Skeletal muscle satellite cell (primary cell): ENCODE measurements at regions not wholly inside any gene's neighbourhood (a gene's known extent, or its start where the extent isn't known, plus 50 kb on each side); places are given as distances from the start of the nearest gene placed in this dataset.

Source experiments
- H3K27me3 ChIP-seq: 2 replicates; pipeline ENCODE4 v1.7.0; 2013; ENCODE audit warnings: low read length; ENCODE audit not compliant: control insufficient read depth, insufficient read depth
- H3K36me3 ChIP-seq: 2 replicates; pipeline ENCODE4 v1.7.0; 2013; ENCODE audit warnings: mild to moderate bottlenecking, control low read depth, low read length; ENCODE audit not compliant: insufficient read depth
- H3K4me1 ChIP-seq: 2 replicates; pipeline ENCODE4 v1.7.0; 2013; ENCODE audit warnings: low read length; ENCODE audit not compliant: control insufficient read depth, insufficient read depth
- H3K4me2 ChIP-seq: 2 replicates; pipeline ENCODE4 v1.7.0; 2013; ENCODE audit warnings: mild to moderate bottlenecking, low read length
- H3K4me3 ChIP-seq: 2 replicates; pipeline ENCODE4 v1.7.0; 2013; ENCODE audit warnings: low read length
- H3K9ac ChIP-seq: 2 replicates; pipeline ENCODE4 v1.7.0; 2013; ENCODE audit warnings: mild to moderate bottlenecking, low read depth, low read length, moderate library complexity
- H3K9me3 ChIP-seq: replicated peaks from 2 replicates; pipeline ENCODE4 v1.7.0; 2013; ENCODE audit warnings: mild to moderate bottlenecking, control low read depth, low read length

GRCh38 chr22:47433627-47434026, 671.2 kb downstream of the TBC1D22A start:
- H3K4me2 ChIP-seq, result no peak overlapping the region
- no peak overlapping the region for H3K9ac ChIP-seq
- H3K9me3 ChIP-seq, result no peaks in the 10 kb centered on the region
- H3K4me3 ChIP-seq, result no peak overlapping the region
- H3K4me1 ChIP-seq, result no peaks in the 10 kb centered on the region
- H3K27me3 ChIP-seq, result no peaks in the 10 kb centered on the region
- no peaks in the 10 kb centered on the region for H3K36me3 ChIP-seq

GRCh38 chr22:47432683-47433082, 670.2 kb downstream of the TBC1D22A start:
- no peaks in the 10 kb centered on the region for H3K4me1 ChIP-seq
- no peaks in the 10 kb centered on the region for H3K9me3 ChIP-seq
- no peak overlapping the region for H3K4me3 ChIP-seq
- H3K4me2 ChIP-seq, result no peak overlapping the region
- H3K27me3 ChIP-seq, result no peaks in the 10 kb centered on the region
- H3K9ac ChIP-seq, result no peak overlapping the region
- H3K36me3 ChIP-seq, result no peaks in the 10 kb centered on the region

DNA sequence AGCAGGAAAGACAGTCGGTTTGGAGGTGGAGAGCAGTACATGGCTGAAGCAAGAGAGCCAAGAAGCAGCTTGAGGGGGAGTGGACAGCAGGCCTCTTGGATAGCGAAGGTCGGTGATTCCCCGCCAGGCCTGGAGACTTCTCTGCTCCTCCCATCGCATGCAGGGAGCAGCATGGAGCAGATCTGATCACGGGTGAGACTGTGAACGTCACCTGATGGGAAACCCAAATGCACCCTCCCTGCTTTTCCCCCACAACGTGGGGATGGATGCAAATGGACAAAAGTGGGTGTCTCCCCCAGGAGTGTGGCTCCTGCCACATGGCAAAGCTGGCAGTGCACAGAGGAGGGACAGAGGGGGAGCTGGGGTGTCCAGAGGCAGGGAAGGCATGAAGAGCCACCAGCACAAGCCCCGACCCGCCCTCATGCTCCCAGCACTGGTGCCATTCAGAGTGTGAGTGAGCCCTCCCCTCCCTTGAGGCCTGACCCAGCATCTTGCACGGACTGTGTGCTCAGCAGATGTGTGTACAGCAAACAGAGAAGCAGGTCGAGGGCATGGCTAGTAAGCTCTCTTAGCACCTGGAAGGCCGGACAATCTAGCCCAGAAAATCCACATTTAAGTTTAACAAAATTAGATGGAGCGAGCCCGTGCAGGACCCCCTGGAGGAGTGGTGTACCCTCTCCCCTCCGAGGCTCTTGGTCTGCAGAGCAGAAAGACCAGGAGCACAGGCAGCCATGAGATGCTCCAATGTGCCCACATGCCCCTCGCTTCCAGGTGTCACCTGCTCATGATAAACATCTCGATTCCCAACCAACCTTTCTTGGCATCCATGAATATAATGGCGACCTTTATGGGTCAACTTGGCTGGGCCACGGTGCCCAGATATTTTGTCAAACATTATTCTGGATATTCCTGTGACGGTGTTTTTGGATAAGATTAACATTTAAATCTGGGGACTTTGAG, 661.7 kb downstream of the TBC1D22A start:
- H3K4me3 ChIP-seq, result no peak overlapping the region
- H3K9me3 ChIP-seq, result no peaks in the 10 kb centered on the region
- H3K4me2 ChIP-seq, result no peak overlapping the region
- H3K9ac ChIP-seq, result no peak overlapping the region
- H3K27me3 ChIP-seq, result no peaks in the 10 kb centered on the region
- no peaks in the 10 kb centered on the region for H3K4me1 ChIP-seq
- no peaks in the 10 kb centered on the region for H3K36me3 ChIP-seq

GRCh38 chr22:47423266-47423665, 660.8 kb downstream of the TBC1D22A start:
- H3K9me3 ChIP-seq, result no peaks in the 10 kb centered on the region
- H3K36me3 ChIP-seq, result no peaks in the 10 kb centered on the region
- no peak overlapping the region for H3K9ac ChIP-seq
- H3K4me1 ChIP-seq, result no peaks in the 10 kb centered on the region
- H3K4me3 ChIP-seq, result no peak overlapping the region
- H3K27me3 ChIP-seq, result no peaks in the 10 kb centered on the region
- no peak overlapping the region for H3K4me2 ChIP-seq

DNA sequence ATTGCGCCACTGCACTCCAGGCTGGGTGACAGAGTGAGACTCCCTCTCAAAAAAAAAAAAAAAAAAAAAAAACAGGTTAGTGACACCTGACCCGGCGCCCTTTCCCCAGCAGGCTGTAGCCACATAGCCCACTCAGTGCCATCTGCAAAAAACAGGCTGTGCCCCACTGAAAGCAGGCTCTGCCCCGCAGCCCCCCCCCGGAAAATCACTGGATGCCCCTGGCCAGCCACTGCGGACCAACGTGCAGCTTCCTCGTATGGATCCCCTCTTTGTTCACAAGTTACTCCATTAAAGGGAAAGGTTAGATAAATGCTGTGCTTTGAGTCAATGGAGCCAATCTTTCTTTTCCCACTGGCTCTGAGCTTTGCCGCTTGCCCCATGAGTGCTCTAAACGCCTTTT, 660.3 kb downstream of the TBC1D22A start:
- Histone ChIP-seq H3K4me3 (no peak overlapping the region), H3K36me3 (no peaks in the 10 kb centered on the region), H3K9ac (no peak overlapping the region), H3K4me2 (no peak overlapping the region), H3K4me1 (no peaks in the 10 kb centered on the region), H3K27me3 (no peaks in the 10 kb centered on the region), H3K9me3 (no peaks in the 10 kb centered on the region)

GRCh38 chr22:47421846-47422245, 659.4 kb downstream of the TBC1D22A start:
- H3K4me3 ChIP-seq, result no peak overlapping the region
- H3K4me1 ChIP-seq, result no peaks in the 10 kb centered on the region
- H3K36me3 ChIP-seq, result no peaks in the 10 kb centered on the region
- H3K27me3 ChIP-seq, result no peaks in the 10 kb centered on the region
- H3K4me2 ChIP-seq, result no peak overlapping the region
- H3K9ac ChIP-seq, result no peak overlapping the region
- no peaks in the 10 kb centered on the region for H3K9me3 ChIP-seq

DNA sequence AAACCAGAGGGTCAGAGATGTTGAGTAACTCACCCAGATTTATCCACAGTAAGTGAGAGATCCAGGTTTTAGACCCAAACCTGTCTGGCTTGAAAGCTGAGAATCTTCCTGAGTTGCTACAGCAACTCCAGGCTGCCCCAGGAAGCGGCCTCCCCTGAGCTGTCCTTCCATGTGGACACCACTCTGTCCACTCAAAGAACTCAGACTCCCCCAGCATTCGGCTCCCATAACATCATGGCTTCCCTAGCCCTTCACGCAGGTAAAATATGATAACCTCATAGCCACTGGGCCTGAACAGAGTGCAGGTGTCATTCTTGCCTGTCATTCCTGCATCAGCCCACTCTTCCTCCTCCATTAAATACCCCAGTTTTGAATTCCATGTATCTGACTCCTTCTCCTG, 657.8 kb downstream of the TBC1D22A start:
- no peaks in the 10 kb centered on the region for H3K27me3 ChIP-seq
- H3K4me2 ChIP-seq, result no peak overlapping the region
- H3K4me3 ChIP-seq, result no peak overlapping the region
- H3K9ac ChIP-seq, result no peak overlapping the region
- no peaks in the 10 kb centered on the region for H3K36me3 ChIP-seq
- no peaks in the 10 kb centered on the region for H3K9me3 ChIP-seq
- H3K4me1 ChIP-seq, result no peaks in the 10 kb centered on the region

DNA sequence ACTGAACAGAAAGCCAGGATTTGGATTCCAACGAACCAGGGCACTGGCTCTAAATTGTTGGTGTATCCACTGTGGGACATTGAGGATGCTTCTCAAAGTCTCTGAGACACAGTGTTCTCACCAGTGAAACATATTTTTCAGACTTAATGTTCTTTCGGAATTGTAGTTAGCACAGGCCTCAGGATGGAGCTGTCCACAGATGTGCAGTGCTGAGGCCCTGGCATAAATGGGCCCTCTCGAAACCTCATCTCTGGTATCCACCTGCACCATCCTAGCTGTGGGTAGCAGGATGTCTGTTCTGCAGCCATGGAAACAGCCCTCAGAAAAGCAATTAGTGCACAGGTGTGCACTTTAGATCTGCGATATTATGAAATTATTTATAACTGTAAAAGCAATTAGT, 656.8 kb downstream of the TBC1D22A start:
- no peak overlapping the region for H3K9ac ChIP-seq
- no peaks in the 10 kb centered on the region for H3K27me3 ChIP-seq
- H3K4me2 ChIP-seq, result no peak overlapping the region
- no peaks in the 10 kb centered on the region for H3K9me3 ChIP-seq
- no peaks in the 10 kb centered on the region for H3K36me3 ChIP-seq
- H3K4me1 ChIP-seq, result no peaks in the 10 kb centered on the region
- no peak overlapping the region for H3K4me3 ChIP-seq

GRCh38 chr22:47417699-47418098, 655.2 kb downstream of the TBC1D22A start:
- H3K27me3 ChIP-seq, result no peaks in the 10 kb centered on the region
- no peaks in the 10 kb centered on the region for H3K9me3 ChIP-seq
- H3K4me3 ChIP-seq, result no peak overlapping the region
- H3K4me2 ChIP-seq, result no peak overlapping the region
- no peaks in the 10 kb centered on the region for H3K36me3 ChIP-seq
- no peak overlapping the region for H3K9ac ChIP-seq
- no peaks in the 10 kb centered on the region for H3K4me1 ChIP-seq

DNA sequence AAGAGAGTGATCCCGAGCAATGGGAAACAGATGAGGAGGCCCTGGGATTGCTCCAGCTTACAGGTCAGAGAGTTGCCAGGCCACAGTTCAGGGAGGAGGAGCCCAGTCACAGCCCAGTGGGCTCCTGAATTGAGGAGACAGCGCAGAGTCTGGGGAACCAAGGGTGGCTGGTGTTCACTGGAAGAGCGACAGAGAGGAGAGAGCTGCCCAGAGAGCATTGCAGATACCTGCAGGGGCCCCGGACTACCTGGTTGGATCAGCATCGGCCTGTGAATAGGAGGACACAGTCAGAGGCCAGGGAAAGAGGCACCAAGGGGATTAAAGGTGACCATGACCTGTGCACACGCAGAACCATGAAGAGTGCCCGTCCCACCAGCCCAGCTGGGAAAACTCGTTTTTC, 648.6 kb downstream of the TBC1D22A start:
- Histone ChIP-seq H3K9ac (no peak overlapping the region), H3K9me3 (peaks cover 2% of the 10 kb centered on the region), H3K36me3 (no peaks in the 10 kb centered on the region), H3K4me1 (no peaks in the 10 kb centered on the region), H3K27me3 (no peaks in the 10 kb centered on the region), H3K4me3 (no peak overlapping the region), H3K4me2 (no peak overlapping the region)

GRCh38 chr22:47409539-47410275, 647.3 kb downstream of the TBC1D22A start:
- Histone ChIP-seq H3K36me3 (no peaks in the 10 kb centered on the region), H3K4me2 (no peak overlapping the region), H3K9me3 (peaks cover 2% of the 10 kb centered on the region), H3K27me3 (no peaks in the 10 kb centered on the region), H3K4me3 (no peak overlapping the region), H3K9ac (no peak overlapping the region), H3K4me1 (no peaks in the 10 kb centered on the region)
